K562 (cell line): ENCODE measurements at regions not wholly inside any gene's neighbourhood (a gene's known extent, or its start where the extent isn't known, plus 50 kb on each side); places are given as distances from the start of the nearest gene placed in this dataset.

Experiments
- BCLAF1 ChIP-seq, 2 experiments: fragments of 450-650 bp in 1 of 2; IDR thresholded peaks; 2 replicates each; pipeline ENCODE4 v1.6.1; 2011 to 2017; ENCODE audit warnings: low read depth in 2 of 2, antibody characterized with exemption in 1 of 2, borderline replicate concordance in 1 of 2, low read length in 1 of 2, mild to moderate bottlenecking in 1 of 2, mixed read lengths in 1 of 2; ENCODE audit not compliant: control insufficient read depth in 1 of 2
- BHLHE40 ChIP-seq: IDR thresholded peaks from 2 replicates; pipeline ENCODE4 v1.6.1; 2011; ENCODE audit warnings: low read length, improper control_type of control experiment
- CHD2 ChIP-seq: IDR thresholded peaks from 2 replicates; pipeline ENCODE4 v1.6.1; 2011; ENCODE audit warnings: low read depth, low read length
- CTCF ChIP-seq, 3 experiments: IDR thresholded peaks in 2 of 3; conservative IDR thresholded peaks in 1 of 3; 2 replicates each; pipeline ENCODE4 v1.5.1; 2011 to 2012; ENCODE audit warnings: low read length in 3 of 3, mild to moderate bottlenecking in 3 of 3, control low read depth in 2 of 3, improper control_type of control experiment in 1 of 3, inconsistent platforms in 1 of 3, low read depth in 1 of 3, mixed read lengths in 1 of 3, moderate library complexity in 1 of 3; ENCODE audit not compliant: insufficient read depth in 2 of 3
- EP300 ChIP-seq: IDR thresholded peaks from 2 replicates; pipeline ENCODE4 v1.6.1; 2012; ENCODE audit warnings: low read length, improper control_type of control experiment
- MAZ ChIP-seq, 2 experiments: fragments of 450-650 bp in 1 of 2; sonication (generic) in 1 of 2; formaldehyde crosslinking; IDR thresholded peaks in 1 of 2; conservative IDR thresholded peaks in 1 of 2; 2 replicates each; pipeline versions ENCODE4 v1.4.0 to v1.5.0; 2020; ENCODE audit warnings: mild to moderate bottlenecking in 1 of 2, missing genetic modification reagents in 1 of 2
- MTA2 ChIP-seq: fragments of 450-650 bp; IDR thresholded peaks from 2 replicates; pipeline ENCODE4 v1.6.1; 2016; ENCODE audit warnings: low read depth
- POLR2AphosphoS5 ChIP-seq: IDR thresholded peaks from 2 replicates; pipeline ENCODE4 v1.6.1; 2011; ENCODE audit warnings: mild to moderate bottlenecking, low read depth, low read length, moderate library complexity; ENCODE audit not compliant: control insufficient read depth, insufficient read depth
- SIN3A ChIP-seq, 2 experiments: fragments of 150-350 bp in 1 of 2; IDR thresholded peaks; 2 replicates each; pipeline ENCODE4 v1.6.1; 2011 to 2016; ENCODE audit warnings: borderline replicate concordance in 2 of 2, low read depth in 2 of 2, low read length in 2 of 2, mild to moderate bottlenecking in 2 of 2, moderate library complexity in 2 of 2; ENCODE audit not compliant: control insufficient read depth in 1 of 2
- SP1 ChIP-seq: sonication (generic); formaldehyde crosslinking; IDR thresholded peaks from 2 replicates; pipeline ENCODE4 v1.8.1; 2022; ENCODE audit warnings: mild to moderate bottlenecking, missing genetic modification reagents
- TCF7L2 ChIP-seq: fragments of 150-350 bp; IDR thresholded peaks from 2 replicates; pipeline ENCODE4 v1.6.1; 2016; ENCODE audit warnings: low read depth, mild to moderate bottlenecking, low read length, moderate library complexity
- WHSC1 ChIP-seq: IDR thresholded peaks from one replicate; pipeline ENCODE4 v1.6.1; 2012; ENCODE audit warnings: low read length, control low read depth, inconsistent platforms
- ZFX ChIP-seq: sonication (generic); formaldehyde crosslinking; IDR thresholded peaks from 2 replicates; pipeline ENCODE4 v1.8.0; 2022; ENCODE audit warnings: mild to moderate bottlenecking, missing genetic modification reagents, moderate library complexity
- ZKSCAN1 ChIP-seq: fragments of 150-350 bp; IDR thresholded peaks from 2 replicates; pipeline ENCODE4 v1.6.1; 2016; ENCODE audit warnings: low read depth, low read length

- TF ChIP-seq CHD2 (no peak), SIN3A (IDR thresholded peaks at IDR 0.05; ENCODE audit: borderline replicate concordance in 2 of 2, control insufficient read depth in 1 of 2, low read depth in 2 of 2, low read length in 2 of 2) (no peak), ZKSCAN1 (no peak), TCF7L2 (no peak), ZFX (CRISPR knock-in tag) (no peak), POLR2AphosphoS5 (no peak), BCLAF1 (IDR thresholded peaks at IDR 0.05; ENCODE audit: borderline replicate concordance in 1 of 2, control insufficient read depth in 1 of 2, low read depth in 2 of 2, low read length in 1 of 2) (no peak), MAZ (CRISPR knock-in tag; conservative IDR thresholded peaks at IDR 0.05 in 1 of 2, IDR thresholded peaks at IDR 0.05 in 1 of 2) (no peak), MTA2 (no peak), BHLHE40 (no peak), WHSC1 (no peak), CTCF (IDR thresholded peaks at IDR 0.05 in 2 of 3, conservative IDR thresholded peaks at IDR 0.05 in 1 of 3; ENCODE audit: insufficient read depth in 2 of 3, low read depth in 1 of 3, low read length in 3 of 3) (no peak), SP1 (no peak), EP300 (no peak)
These were observed 145.4 kb upstream of the ADARB2 start for GRCh38 chr10:1882728-1883127.
